ENCODE measurements at regions not wholly inside any gene's neighbourhood (a gene's known extent, or its start where the extent isn't known, plus 50 kb on each side); places are given as distances from the start of the nearest gene placed in this dataset.

GRCh38 chr2:16080516-16080915, 140.2 kb downstream of the MYCN start:
- TF ChIP-seq CTCF (IDR thresholded peaks at IDR 0.05): no peak
- CTCF ChIA-PET: no interaction called here
- no peak for DNase-seq
- Histone ChIP-seq H3K9me3 (ENCODE audit: control insufficient read depth in 1 of 2, insufficient read depth in 1 of 2, low read length in 2 of 2) (peaks cover 0 to 4% of the 10 kb centered on the region in 2 experiments), H3K4me1 (ENCODE audit: insufficient read depth, low read length) (no peaks in the 10 kb centered on the region), H3K27ac (ENCODE audit: low read depth in 1 of 2, low read length in 2 of 2) (no peak overlapping the region), H3K27me3 (ENCODE audit: control insufficient read depth in 1 of 2, insufficient read depth in 2 of 2, low read length in 2 of 2) (peaks cover 0 to 2% of the 10 kb centered on the region in 2 experiments), H3K36me3 (ENCODE audit: insufficient read depth, low read length) (no peaks in the 10 kb centered on the region), H3K4me3 (ENCODE audit: low read length) (no peak overlapping the region)
- no peak overlapping the region for H3K4me3 Mint-ChIP-seq
- no peaks in the 10 kb centered on the region for H3K4me1 Mint-ChIP-seq (ENCODE audit: low read depth)
- no peak overlapping the region for H3K27ac Mint-ChIP-seq
- ATAC-seq (ENCODE audit: poor library complexity): no peak
- no peaks in the 10 kb centered on the region for H3K9me3 Mint-ChIP-seq
- H3K36me3 Mint-ChIP-seq (ENCODE audit: low read depth): no peaks in the 10 kb centered on the region
- POLR2A ChIA-PET: no interaction called here
- intact Hi-C loops (cut with DNase I, micrococcal nuclease): no loop called here
- peaks cover 4% of the 10 kb centered on the region for H3K27me3 Mint-ChIP-seq

- POLR2A ChIA-PET: no interaction called here
- no peaks in the 10 kb centered on the region for H3K36me3 ChIP-seq (ENCODE audit: insufficient read depth, low read length)
- ATAC-seq (ENCODE audit: poor library complexity): no peak
- intact Hi-C loops (cut with DNase I, micrococcal nuclease): no loop called here
- no peaks in the 10 kb centered on the region for H3K4me1 ChIP-seq (ENCODE audit: insufficient read depth, low read length)
- H3K4me3 ChIP-seq (ENCODE audit: low read length): no peak overlapping the region
- Mint-ChIP-seq H3K4me1 (ENCODE audit: low read depth) (no peaks in the 10 kb centered on the region), H3K9me3 (no peaks in the 10 kb centered on the region), H3K36me3 (ENCODE audit: low read depth) (no peaks in the 10 kb centered on the region), H3K4me3 (no peak overlapping the region), H3K27me3 (peaks cover 4% of the 10 kb centered on the region), H3K27ac (no peak overlapping the region)
- no peak for DNase-seq
- CTCF ChIA-PET: no interaction called here
- peaks cover 0 to 2% of the 10 kb centered on the region in 2 experiments for H3K27me3 ChIP-seq (ENCODE audit: control insufficient read depth in 1 of 2, insufficient read depth in 2 of 2, low read length in 2 of 2)
- H3K9me3 ChIP-seq (ENCODE audit: control insufficient read depth in 1 of 2, insufficient read depth in 1 of 2, low read length in 2 of 2): peaks cover 0 to 4% of the 10 kb centered on the region in 2 experiments
- TF ChIP-seq CTCF (IDR thresholded peaks at IDR 0.05): no peak
- H3K27ac ChIP-seq (ENCODE audit: low read depth in 1 of 2, low read length in 2 of 2): no peak overlapping the region
Observed at GRCh38 chr2:16080071-16080470, 139.7 kb downstream of the MYCN start.

- POLR2A ChIA-PET: no interaction called here
- Mint-ChIP-seq H3K9me3 (no peaks in the 10 kb centered on the region), H3K36me3 (ENCODE audit: low read depth) (no peaks in the 10 kb centered on the region), H3K27ac (no peak overlapping the region), H3K4me1 (ENCODE audit: low read depth) (no peaks in the 10 kb centered on the region), H3K27me3 (peaks cover 4% of the 10 kb centered on the region), H3K4me3 (no peak overlapping the region)
- ATAC-seq (ENCODE audit: poor library complexity): no peak
- no peaks in the 10 kb centered on the region for H3K4me1 ChIP-seq (ENCODE audit: insufficient read depth, low read length)
- CTCF ChIA-PET: no interaction called here
- no peaks in the 10 kb centered on the region for H3K36me3 ChIP-seq (ENCODE audit: insufficient read depth, low read length)
- no peak overlapping the region for H3K4me3 ChIP-seq (ENCODE audit: low read length)
- H3K27ac ChIP-seq (ENCODE audit: low read depth in 1 of 2, low read length in 2 of 2): no peak overlapping the region
- no peak for TF ChIP-seq CTCF (IDR thresholded peaks at IDR 0.05)
- peaks cover 0 to 4% of the 10 kb centered on the region in 2 experiments for H3K9me3 ChIP-seq (ENCODE audit: control insufficient read depth in 1 of 2, insufficient read depth in 1 of 2, low read length in 2 of 2)
- DNase-seq: no peak
- peaks cover 0 to 2% of the 10 kb centered on the region in 2 experiments for H3K27me3 ChIP-seq (ENCODE audit: control insufficient read depth in 1 of 2, insufficient read depth in 2 of 2, low read length in 2 of 2)
- intact Hi-C loops (cut with DNase I, micrococcal nuclease): no loop called here
Observed at GRCh38 chr2:16079637-16080036, 139.3 kb downstream of the MYCN start.
